ENCODE measurements at regions not wholly inside any gene's neighbourhood (a gene's known extent, or its start where the extent isn't known, plus 50 kb on each side); places are given as distances from the start of the nearest gene placed in this dataset.

GRCh38 chr1:73044241-73045036 is 762.1 kb upstream of the NEGR1 start:
- no peak for DNase-seq (ENCODE audit: low read depth)
- H3K4me3 ChIP-seq (ENCODE audit: low read depth, low read length), result no peak overlapping the region
- TF ChIP-seq CTCF (IDR thresholded peaks at IDR 0.05; ENCODE audit: insufficient read depth, low read depth, low read length, missing control alignments), result no peak

DNA sequence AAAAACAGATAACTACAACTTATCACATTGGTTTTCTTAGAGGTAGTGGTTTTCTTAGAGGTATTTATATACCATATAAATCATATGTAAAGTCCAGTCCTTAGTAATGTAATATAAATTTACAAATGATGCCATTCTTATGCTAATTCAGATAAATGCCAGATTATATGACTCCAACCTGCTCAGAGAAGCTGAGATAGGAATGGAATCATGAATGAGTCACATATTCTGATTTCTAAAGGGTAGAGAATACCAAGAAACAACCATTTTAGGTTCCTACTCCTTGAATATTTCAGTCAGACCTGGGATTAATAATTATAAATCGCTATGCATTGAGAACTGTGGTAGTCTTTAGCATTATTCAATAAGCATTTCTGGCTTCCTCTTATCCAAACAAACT is 760.1 kb upstream of the NEGR1 start:
- no peak for TF ChIP-seq CTCF (IDR thresholded peaks at IDR 0.05; ENCODE audit: insufficient read depth, low read depth, low read length, missing control alignments)
- H3K4me3 ChIP-seq (ENCODE audit: low read depth, low read length), result no peak overlapping the region
- no peak for DNase-seq (ENCODE audit: low read depth)

DNA sequence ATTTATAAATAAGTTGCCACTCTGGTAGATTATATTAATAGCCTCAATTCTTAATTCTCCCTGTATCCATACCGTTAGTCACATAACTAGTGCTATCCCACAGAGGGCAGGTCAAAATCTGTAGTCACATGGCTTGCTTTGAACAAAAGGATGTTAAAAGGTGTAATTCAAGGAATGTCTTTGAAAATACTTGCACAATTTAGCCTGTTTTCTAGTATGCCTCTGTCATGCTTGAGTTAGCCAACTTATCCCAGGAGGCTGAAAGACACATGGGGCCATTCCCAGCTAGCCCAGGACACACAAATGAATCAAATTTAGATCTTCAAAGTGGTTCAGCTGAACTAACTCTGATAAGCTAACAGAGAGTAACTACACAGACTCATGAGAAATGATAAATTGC is 758.5 kb upstream of the NEGR1 start:
- TF ChIP-seq CTCF (IDR thresholded peaks at IDR 0.05; ENCODE audit: insufficient read depth, low read depth, low read length, missing control alignments), result no peak
- no peak overlapping the region for H3K4me3 ChIP-seq (ENCODE audit: low read depth, low read length)
- DNase-seq (ENCODE audit: low read depth), result no peak

GRCh38 chr1:73034271-73034670 is 751.9 kb upstream of the NEGR1 start:
- H3K4me3 ChIP-seq (ENCODE audit: low read depth, low read length), result no peak overlapping the region
- no peak for DNase-seq (ENCODE audit: low read depth)
- TF ChIP-seq CTCF (IDR thresholded peaks at IDR 0.05; ENCODE audit: insufficient read depth, low read depth, low read length, missing control alignments), result no peak

GRCh38 chr1:73033640-73034039 is 751.3 kb upstream of the NEGR1 start:
- DNase-seq (ENCODE audit: low read depth), result no peak
- no peak for TF ChIP-seq CTCF (IDR thresholded peaks at IDR 0.05; ENCODE audit: insufficient read depth, low read depth, low read length, missing control alignments)
- no peak overlapping the region for H3K4me3 ChIP-seq (ENCODE audit: low read depth, low read length)

GRCh38 chr1:73029571-73029970 is 747.2 kb upstream of the NEGR1 start:
- no peak for DNase-seq (ENCODE audit: low read depth)
- H3K4me3 ChIP-seq (ENCODE audit: low read depth, low read length), result no peak overlapping the region
- no peak for TF ChIP-seq CTCF (IDR thresholded peaks at IDR 0.05; ENCODE audit: insufficient read depth, low read depth, low read length, missing control alignments)

GRCh38 chr1:73026114-73026513 is 743.8 kb upstream of the NEGR1 start:
- TF ChIP-seq CTCF (IDR thresholded peaks at IDR 0.05; ENCODE audit: insufficient read depth, low read depth, low read length, missing control alignments), result no peak
- no peak overlapping the region for H3K4me3 ChIP-seq (ENCODE audit: low read depth, low read length)
- DNase-seq (ENCODE audit: low read depth), result no peak
